ENCODE measurements at regions not wholly inside any gene's neighbourhood (a gene's known extent, or its start where the extent isn't known, plus 50 kb on each side); places are given as distances from the start of the nearest gene placed in this dataset.

- Histone ChIP-seq H3K36me3 (ENCODE audit: control insufficient read depth, insufficient read depth, low read length) (no peaks in the 10 kb centered on the region), H3K9me3 (ENCODE audit: control insufficient read depth, insufficient read depth, low read depth, low read length) (no peaks in the 10 kb centered on the region), H3K27ac (ENCODE audit: low read length) (no peak overlapping the region), H3K4me1 (ENCODE audit: control insufficient read depth, insufficient read depth, low read length) (no peaks in the 10 kb centered on the region), H3K4me3 (ENCODE audit: low read depth in 2 of 2, low read length in 2 of 2) (no peak overlapping the region), H3K27me3 (ENCODE audit: control insufficient read depth, insufficient read depth, low read length) (no peaks in the 10 kb centered on the region)
- POLR2A ChIA-PET = no interaction called here
- intact Hi-C loops (cut with micrococcal nuclease; ENCODE audit: unreplicated experiment) (no loop called here), in situ Hi-C loops (cut with HindIII; ENCODE audit: low pct_unique_long_range_greater_than_20kb, low sequenced_read_pairs) (no loop called here)
- TF ChIP-seq TCF7L2 (IDR thresholded peaks at IDR 0.05; ENCODE audit: low read depth, low read length) = no peak
- no peak for TF ChIP-seq SIN3A (IDR thresholded peaks at IDR 0.05; ENCODE audit: borderline replicate concordance, insufficient read depth, low read depth, low read length)
- CTCF ChIA-PET = no interaction called here
- BruUV-seq (replicated peaks) = no TSS peak
- ATAC-seq (no peak), DNase-seq (ENCODE audit: low read depth, low spot score) (no peak)
Measured at GRCh38 chr2:225131898-225132297, 89.6 kb upstream of the DOCK10 start.

GRCh38 chr2:225130093-225130492 lies 87.8 kb upstream of the DOCK10 start:
- POLR2A ChIA-PET = no interaction called here
- in situ Hi-C loops (cut with HindIII; ENCODE audit: low pct_unique_long_range_greater_than_20kb, low sequenced_read_pairs) (no loop called here), intact Hi-C loops (cut with micrococcal nuclease; ENCODE audit: unreplicated experiment) (no loop called here)
- H3K27me3 ChIP-seq (ENCODE audit: control insufficient read depth, insufficient read depth, low read length) = no peaks in the 10 kb centered on the region
- H3K27ac ChIP-seq (ENCODE audit: low read length) = no peak overlapping the region
- H3K4me3 ChIP-seq (ENCODE audit: low read depth in 2 of 2, low read length in 2 of 2) = no peak overlapping the region
- TF ChIP-seq CTCF (IDR thresholded peaks at IDR 0.05) (no peak), TCF7L2 (IDR thresholded peaks at IDR 0.05; ENCODE audit: low read depth, low read length) (no peak), SIN3A (IDR thresholded peaks at IDR 0.05; ENCODE audit: borderline replicate concordance, insufficient read depth, low read depth, low read length) (no peak), REST (IDR thresholded peaks at IDR 0.05; ENCODE audit: insufficient read depth in 1 of 2, low read depth in 2 of 2, low read length in 1 of 2) (no peak), POLR2AphosphoS5 (IDR thresholded peaks at IDR 0.05; ENCODE audit: low read depth, low read length) (no peak)
- CTCF ChIA-PET = no interaction called here
- no peaks in the 10 kb centered on the region for H3K36me3 ChIP-seq (ENCODE audit: control insufficient read depth, insufficient read depth, low read length)
- H3K9me3 ChIP-seq (ENCODE audit: control insufficient read depth, insufficient read depth, low read depth, low read length) = no peaks in the 10 kb centered on the region
- no TSS peak for BruUV-seq (replicated peaks)
- DNase-seq (ENCODE audit: low read depth, low spot score) (no peak), ATAC-seq (no peak)
- no peaks in the 10 kb centered on the region for H3K4me1 ChIP-seq (ENCODE audit: control insufficient read depth, insufficient read depth, low read length)

GRCh38 chr2:225124311-225125017 lies 82.2 kb upstream of the DOCK10 start:
- ChIA-PET POLR2A (no interaction called here), CTCF (interaction anchor here (0.5 to 0.7 kb wide), 2 partner anchors 209 to 316 kb away, joined by 3 read pairs; no protein-coding TSS in a partner anchor)
- H3K4me1 ChIP-seq (ENCODE audit: control insufficient read depth, insufficient read depth, low read length) = no peaks in the 10 kb centered on the region
- no peaks in the 10 kb centered on the region for H3K36me3 ChIP-seq (ENCODE audit: control insufficient read depth, insufficient read depth, low read length)
- in situ Hi-C loops (cut with HindIII; ENCODE audit: low pct_unique_long_range_greater_than_20kb, low sequenced_read_pairs) = no loop called here
- H3K9me3 ChIP-seq (ENCODE audit: control insufficient read depth, insufficient read depth, low read depth, low read length) = no peaks in the 10 kb centered on the region
- H3K27me3 ChIP-seq (ENCODE audit: control insufficient read depth, insufficient read depth, low read length) = no peaks in the 10 kb centered on the region
- no peak overlapping the region for H3K27ac ChIP-seq (ENCODE audit: low read length)
- BruUV-seq (replicated peaks) = no TSS peak
- DNase-seq (ENCODE audit: low read depth, low spot score) (no peak), ATAC-seq (no peak)
- no peak overlapping the region for H3K4me3 ChIP-seq (ENCODE audit: low read depth in 2 of 2, low read length in 2 of 2)
- intact Hi-C loops (cut with micrococcal nuclease; ENCODE audit: unreplicated experiment) = loop anchor here (2.0 kb wide), 1 partner anchor 530 kb away; no protein-coding TSS in a partner anchor
- TF ChIP-seq TCF7L2 (IDR thresholded peaks at IDR 0.05; ENCODE audit: low read depth, low read length) (no peak), POLR2AphosphoS5 (IDR thresholded peaks at IDR 0.05; ENCODE audit: low read depth, low read length) (no peak), CTCF (IDR thresholded peaks at IDR 0.05) (no peak), SIN3A (IDR thresholded peaks at IDR 0.05; ENCODE audit: borderline replicate concordance, insufficient read depth, low read depth, low read length) (no peak), REST (IDR thresholded peaks at IDR 0.05; ENCODE audit: insufficient read depth in 1 of 2, low read depth in 2 of 2, low read length in 1 of 2) (no peak)

Data from Panc1 (cell line).